GM21528 (cell line): ENCODE measurements at regions not wholly inside any gene's neighbourhood (a gene's known extent, or its start where the extent isn't known, plus 50 kb on each side); places are given as distances from the start of the nearest gene placed in this dataset.
"Not testable (repeated sequence)": the region's sequence is repeated elsewhere in the genome, so short reads cannot be mapped to it uniquely, and the experiment has no call there.

ENCODE experiments used
- ATAC-seq: cut with Tn5 transposase; IDR thresholded peaks from one replicate; pipeline ENCODE4 v1.9.1; 2021; ENCODE audit warnings: mild to moderate bottlenecking, moderate library complexity; ENCODE audit not compliant: unreplicated experiment, low FRiP score

DNA sequence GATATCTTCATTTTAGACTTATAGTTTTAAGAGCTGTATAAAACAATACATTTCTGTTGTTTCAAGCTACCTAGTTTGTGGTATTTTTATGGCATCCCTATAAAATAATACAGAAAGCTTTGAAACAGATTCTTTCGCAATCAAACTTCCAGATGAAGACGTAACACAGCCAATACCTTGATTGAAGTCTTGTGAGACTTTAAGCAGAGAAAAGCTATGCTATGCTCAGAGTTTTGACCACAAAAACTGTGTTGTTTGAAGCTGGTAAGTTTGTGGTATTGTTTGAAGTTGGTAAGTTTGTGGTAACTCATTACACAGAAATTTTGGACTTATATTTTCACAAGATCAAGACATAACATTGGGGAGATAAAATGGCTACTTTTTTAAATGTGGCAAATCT, 201.8 kb upstream of the UGT8 start:
- ATAC-seq, result no peak

GRCh38 chr4:114398410-114398809, 200.2 kb upstream of the UGT8 start:
- no peak for ATAC-seq

DNA sequence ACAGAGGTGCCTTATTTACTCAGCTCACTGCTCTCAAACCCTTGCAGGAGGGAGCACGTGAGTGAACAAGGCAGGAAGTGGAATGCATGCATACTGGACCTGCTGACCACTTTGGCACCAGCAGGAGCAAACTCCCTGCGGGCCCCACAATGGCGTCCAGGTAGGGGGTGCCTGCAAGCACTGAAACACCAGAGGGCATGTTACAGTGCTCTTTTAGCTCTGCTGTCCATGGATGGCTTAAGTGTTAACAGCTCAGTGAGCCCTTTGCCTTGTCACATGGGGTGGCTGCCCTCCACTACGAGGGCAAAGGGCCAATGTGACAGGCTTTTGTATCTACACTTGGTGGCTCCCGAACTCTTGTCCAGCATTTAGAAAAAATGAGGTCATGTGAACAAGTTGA, 199.5 kb upstream of the UGT8 start:
- no peak for ATAC-seq

DNA sequence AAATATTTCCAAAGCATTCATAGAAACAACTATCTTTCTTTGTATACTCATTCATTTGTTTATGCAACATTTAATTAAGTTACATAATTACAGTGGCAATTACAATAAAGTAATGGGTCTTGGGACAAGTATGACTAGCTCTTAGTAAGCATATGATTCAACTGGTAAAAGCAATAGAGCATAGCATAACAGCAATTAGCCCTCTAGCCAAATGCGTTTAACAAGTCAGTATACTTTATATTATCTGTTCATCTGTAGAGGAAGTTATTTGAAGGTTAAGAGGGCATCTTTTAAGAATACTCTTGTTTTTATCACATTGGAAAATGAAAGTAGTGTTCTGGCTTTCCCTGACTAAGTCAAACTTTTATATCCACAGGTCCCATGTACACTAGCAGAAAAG, 198.1 kb upstream of the UGT8 start:
- ATAC-seq, result no peak

DNA sequence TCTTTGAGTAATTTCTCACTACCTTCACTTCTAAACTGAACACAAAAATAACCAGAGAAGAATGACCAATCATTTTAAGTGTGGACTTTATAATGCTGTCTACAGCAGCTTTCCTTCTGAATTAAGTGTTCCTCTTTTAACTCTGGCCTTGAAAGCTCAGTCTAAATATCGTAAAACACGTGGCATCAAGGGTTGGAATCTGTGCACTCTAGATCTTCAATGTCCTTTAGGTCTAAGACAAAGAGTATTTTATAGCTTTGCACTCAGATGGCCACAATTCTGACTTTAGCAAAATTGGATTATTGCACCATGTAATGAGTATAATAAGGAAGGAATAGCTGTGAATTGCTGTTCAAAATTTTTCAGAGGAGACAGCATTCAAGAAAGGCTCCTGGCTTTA, 197.1 kb upstream of the UGT8 start:
- no peak for ATAC-seq

DNA sequence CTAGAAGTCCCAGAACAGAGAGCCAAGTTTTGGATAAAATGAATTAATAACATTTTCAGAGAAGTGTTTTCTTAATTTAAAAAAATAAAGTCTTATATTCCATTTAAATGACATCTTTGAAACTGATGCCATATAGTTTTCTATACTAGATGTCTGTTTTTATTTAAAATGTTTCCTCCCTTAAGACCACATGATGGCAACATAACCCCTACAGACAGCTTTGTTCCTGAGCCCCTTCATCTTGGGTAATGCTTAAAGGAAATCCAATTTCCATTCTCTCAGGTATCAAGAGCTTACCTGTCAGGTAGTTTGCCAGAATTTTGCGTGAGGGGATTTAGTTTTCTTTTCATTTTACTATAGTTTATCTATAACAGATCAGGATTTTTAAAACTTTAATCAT, 181.4 kb upstream of the UGT8 start:
- ATAC-seq, result no peak

DNA sequence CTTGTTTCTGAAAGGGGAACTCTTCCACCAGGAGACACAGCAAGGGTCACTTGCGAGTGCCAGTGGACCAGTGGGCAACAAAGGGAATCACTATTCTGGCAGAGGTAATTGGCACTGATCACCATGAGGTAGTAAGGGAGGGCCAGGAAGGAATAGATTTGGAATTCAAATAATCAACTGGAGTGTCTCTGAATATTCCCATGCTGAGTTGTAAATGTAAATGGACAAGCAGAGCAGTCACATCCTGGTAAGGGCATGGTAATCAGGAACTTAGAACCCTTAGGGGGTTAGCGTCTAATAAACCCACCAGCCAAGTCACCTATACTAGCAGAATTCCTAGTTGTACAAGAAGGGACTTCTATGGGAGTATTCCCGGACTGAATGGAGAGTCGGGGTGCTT, 178.5 kb upstream of the UGT8 start:
- ATAC-seq, result no peak

- peak; percentile 93 for ATAC-seq
Measured at GRCh38 chr4:114423582-114423981, 175.0 kb upstream of the UGT8 start.

- no peak for ATAC-seq
Measured at GRCh38 chr4:114435116-114435515, 163.5 kb upstream of the UGT8 start.

GRCh38 chr4:114442856-114443255, 155.8 kb upstream of the UGT8 start:
- ATAC-seq, result no peak

- no peak for ATAC-seq
Measured at GRCh38 chr4:114444211-114444610, 154.4 kb upstream of the UGT8 start.

DNA sequence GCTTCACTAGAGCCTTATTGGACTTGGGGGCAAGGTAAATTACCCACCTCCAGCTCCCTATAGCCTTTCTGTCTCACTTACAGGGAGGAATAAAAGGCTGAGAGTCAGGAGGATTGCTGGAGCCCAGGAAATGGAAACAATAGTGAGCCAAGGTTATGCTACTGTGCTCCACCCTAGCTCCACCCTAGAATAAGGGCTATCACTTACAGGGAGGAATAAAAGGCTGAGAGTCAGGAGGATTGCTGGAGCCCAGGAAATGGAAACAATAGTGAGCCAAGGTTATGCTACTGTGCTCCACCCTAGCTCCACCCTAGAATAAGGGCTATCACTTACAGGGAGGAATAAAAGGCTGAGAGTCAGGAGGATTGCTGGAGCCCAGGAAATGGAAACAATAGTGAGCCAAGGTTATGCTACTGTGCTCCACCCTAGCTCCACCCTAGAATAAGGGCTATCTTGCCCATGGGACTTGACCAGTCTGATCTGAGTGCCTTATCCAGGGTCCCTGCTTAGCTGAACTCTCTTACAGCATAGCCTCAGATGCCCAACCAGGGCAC, 150.6 kb upstream of the UGT8 start:
- not testable (repeated sequence) for ATAC-seq

DNA sequence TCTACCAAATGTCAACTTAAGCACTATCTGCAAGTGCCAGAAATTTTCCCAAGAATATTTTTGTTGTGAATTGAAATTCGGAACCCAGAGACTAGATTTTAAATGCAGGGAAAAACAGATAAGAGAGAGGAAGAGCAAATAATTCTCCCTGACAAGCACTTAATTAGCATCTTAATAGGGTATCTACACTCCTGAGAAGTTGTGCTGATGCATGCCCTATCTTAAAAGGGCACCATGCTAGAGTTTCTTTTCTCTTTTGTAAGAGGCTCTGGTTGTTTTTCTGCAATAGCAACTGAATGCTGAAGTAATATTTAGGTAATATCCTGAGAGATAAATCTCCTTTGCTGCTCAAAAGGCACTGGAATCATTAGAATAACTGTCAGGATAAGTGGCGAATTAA, 139.9 kb upstream of the UGT8 start:
- ATAC-seq, result no peak

DNA sequence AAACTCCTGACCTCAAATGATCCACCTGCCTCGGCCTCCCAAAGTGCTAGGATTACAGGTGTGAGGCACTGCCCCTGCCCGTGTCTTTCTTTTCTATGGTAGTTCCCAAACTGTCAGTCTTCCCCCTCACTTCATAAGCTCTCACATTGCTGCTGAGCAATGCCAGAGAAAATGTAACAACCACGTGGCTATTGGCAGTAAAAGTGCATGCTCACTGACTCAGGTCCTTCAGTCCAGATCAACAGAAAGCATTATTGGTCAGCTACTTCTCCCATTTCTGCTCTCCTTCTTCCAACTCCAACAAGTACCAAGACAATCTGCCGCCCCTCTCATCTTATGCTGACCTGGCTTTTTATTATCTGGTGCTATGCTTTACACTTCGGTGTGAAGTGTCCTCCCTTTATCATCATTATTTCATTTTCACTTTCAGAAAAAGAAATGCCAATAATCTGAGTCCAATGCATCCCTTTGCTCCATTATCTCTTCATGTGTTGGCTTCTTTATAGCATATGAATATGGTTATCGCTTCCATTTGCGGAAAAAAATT, 133.8 kb upstream of the UGT8 start:
- ATAC-seq, result no peak

- no peak for ATAC-seq
Measured at GRCh38 chr4:114465766-114466165, 132.8 kb upstream of the UGT8 start.

GRCh38 chr4:114466299-114466698, 132.3 kb upstream of the UGT8 start:
- ATAC-seq, result no peak

GRCh38 chr4:114472269-114473032, 126.2 kb upstream of the UGT8 start:
- ATAC-seq, result no peak

- no peak for ATAC-seq
Measured at GRCh38 chr4:114474188-114474800, 124.3 kb upstream of the UGT8 start.

- no peak for ATAC-seq
Measured at GRCh38 chr4:114476310-114476709, 122.3 kb upstream of the UGT8 start.

GRCh38 chr4:114479595-114479994, 119.0 kb upstream of the UGT8 start:
- ATAC-seq, result no peak

GRCh38 chr4:114481856-114482255, 116.8 kb upstream of the UGT8 start:
- no peak for ATAC-seq

GRCh38 chr4:114487101-114487500, 111.5 kb upstream of the UGT8 start:
- ATAC-seq, result no peak
